ENCODE measurements at regions not wholly inside any gene's neighbourhood (a gene's known extent, or its start where the extent isn't known, plus 50 kb on each side); places are given as distances from the start of the nearest gene placed in this dataset.

DNA sequence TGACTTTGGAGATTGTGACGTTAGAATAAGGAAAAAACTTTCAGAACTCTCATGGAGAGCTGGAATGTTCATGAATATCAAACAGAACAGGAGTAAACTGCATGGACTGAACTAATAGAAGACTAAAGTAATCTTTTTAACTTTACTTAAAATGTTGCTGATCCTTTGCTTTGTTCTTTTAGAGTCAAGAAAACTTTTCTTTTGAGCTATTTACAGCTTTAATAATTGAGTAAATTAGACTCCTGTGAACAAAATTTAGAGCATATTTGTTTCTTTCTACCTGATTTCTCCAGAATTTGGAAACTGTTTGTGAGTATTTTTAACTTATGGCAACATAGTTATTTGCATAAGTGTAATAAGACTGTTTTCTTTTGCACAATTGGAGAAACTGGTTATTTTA, 146.3 kb downstream of the CDCA7 start:
- Histone ChIP-seq H3K36me3 (no peaks in the 10 kb centered on the region), H3K9me3 (peaks cover 0 to 4% (median 0%) of the 10 kb centered on the region in 4 donors), H3K4me3 (no peak overlapping the region), H3K4me1 (no peaks in the 10 kb centered on the region), H3K27me3 (no peaks in the 10 kb centered on the region), H3K27ac (no peak overlapping the region)
- intact Hi-C loops (cut with DNase I; ENCODE audit: low total_unique reads): no loop called here
- WGBS, 5 donors: 70 to 86% (median 81%) methylated on average over 1 of the region's 1 CpG
- TF ChIP-seq POLR2AphosphoS5 (IDR thresholded peaks at IDR 0.05): no peak
- no peak for TF ChIP-seq EP300 (IDR thresholded peaks at IDR 0.05)
- TF ChIP-seq POLR2A (IDR thresholded peaks at IDR 0.05): no peak
- no peak for TF ChIP-seq CTCF (IDR thresholded peaks at IDR 0.05)
- DNase-seq: no peak

- H3K36me3 ChIP-seq: no peaks in the 10 kb centered on the region
- no peak for DNase-seq
- H3K4me1 ChIP-seq: no peaks in the 10 kb centered on the region
- no peaks in the 10 kb centered on the region for H3K27me3 ChIP-seq
- TF ChIP-seq CTCF (IDR thresholded peaks at IDR 0.05) (no peak), POLR2AphosphoS5 (IDR thresholded peaks at IDR 0.05) (no peak), POLR2A (IDR thresholded peaks at IDR 0.05) (no peak), EP300 (IDR thresholded peaks at IDR 0.05) (no peak)
- no peak overlapping the region for H3K4me3 ChIP-seq
- intact Hi-C loops (cut with DNase I; ENCODE audit: low total_unique reads): no loop called here
- H3K9me3 ChIP-seq: peaks cover 0 to 4% (median 0%) of the 10 kb centered on the region in 4 donors
- H3K27ac ChIP-seq: no peak overlapping the region
- 81 to 91% (median 87%) methylated on average over 6 of the region's 6 CpGs for WGBS, 5 donors
Observed at GRCh38 chr2:173502296-173502695, 147.6 kb downstream of the CDCA7 start.

DNA sequence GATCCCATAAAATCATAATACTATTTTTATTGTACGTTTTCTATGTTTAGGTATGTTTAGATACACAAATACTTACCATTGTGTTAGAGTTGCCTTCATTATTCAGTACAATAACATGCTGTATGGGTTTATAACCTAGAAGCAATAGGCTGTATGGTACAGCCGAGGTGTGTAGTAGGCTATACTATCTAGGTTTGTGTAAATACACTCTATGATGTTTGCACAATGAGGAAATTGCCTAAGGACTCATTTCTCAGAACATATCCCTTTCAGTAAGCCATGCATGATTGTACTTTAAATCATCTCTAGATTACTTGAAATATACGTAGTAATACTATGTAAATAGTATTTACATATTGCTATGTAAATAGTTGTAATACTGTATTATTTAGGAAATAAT, 156.7 kb downstream of the CDCA7 start:
- intact Hi-C loops (cut with DNase I; ENCODE audit: low total_unique reads): no loop called here
- H3K9me3 ChIP-seq: peaks cover 0 to 4% (median 0%) of the 10 kb centered on the region in 4 donors
- whole genome bisulfite sequencing, 5 donors: 47 to 63% (median 53%) methylated on average over 3 of the region's 3 CpGs
- peaks cover 0 to 5% (median 0%) of the 10 kb centered on the region in 3 donors for H3K27me3 ChIP-seq
- TF ChIP-seq POLR2A (IDR thresholded peaks at IDR 0.05): no peak
- TF ChIP-seq CTCF (IDR thresholded peaks at IDR 0.05): no peak
- no peaks in the 10 kb centered on the region for H3K36me3 ChIP-seq
- DNase-seq: no peak
- no peaks in the 10 kb centered on the region for H3K4me1 ChIP-seq
- no peak overlapping the region for H3K27ac ChIP-seq
- no peak overlapping the region for H3K4me3 ChIP-seq

GRCh38 chr2:173511942-173512341, 157.3 kb downstream of the CDCA7 start:
- Histone ChIP-seq H3K9me3 (peaks cover 0 to 4% (median 0%) of the 10 kb centered on the region in 4 donors), H3K36me3 (no peaks in the 10 kb centered on the region), H3K4me3 (no peak overlapping the region), H3K27me3 (peaks cover 0 to 5% (median 0%) of the 10 kb centered on the region in 3 donors), H3K4me1 (no peaks in the 10 kb centered on the region), H3K27ac (no peak overlapping the region)
- intact Hi-C loops (cut with DNase I; ENCODE audit: low total_unique reads): no loop called here
- DNase-seq: no peak
- WGBS, 5 donors: 27 to 58% (median 38%) methylated on average over 1 of the region's 1 CpG
- TF ChIP-seq POLR2AphosphoS5 (IDR thresholded peaks at IDR 0.05) (no peak), POLR2A (IDR thresholded peaks at IDR 0.05) (no peak), CTCF (IDR thresholded peaks at IDR 0.05) (no peak), EP300 (IDR thresholded peaks at IDR 0.05) (no peak)

Data from stomach (tissue), 8 donors.